DOHH2 (cell line): ENCODE measurements at regions not wholly inside any gene's neighbourhood (a gene's known extent, or its start where the extent isn't known, plus 50 kb on each side); places are given as distances from the start of the nearest gene placed in this dataset.

ENCODE experiments used
- H3F3A ChIP-seq: fragments of 200-600 bp; sonication (generic), shearing (Covaris generic); 2 replicates; pipeline ENCODE4 v1.6.0; 2016; ENCODE audit warnings: antibody characterized with exemption, mild to moderate bottlenecking; ENCODE audit not compliant: control insufficient read depth, insufficient read depth
- H3K27ac ChIP-seq: fragments of 200-600 bp; sonication (generic); 2 replicates; pipeline ENCODE4 v1.5.1; 2014; ENCODE audit warnings: low read depth, mild to moderate bottlenecking, low read length, moderate library complexity
- H3K27me3 ChIP-seq: fragments of 200-600 bp; sonication (generic); 2 replicates; pipeline ENCODE4 v1.6.1; 2014; ENCODE audit warnings: mild to moderate bottlenecking, low read length, mixed read lengths; ENCODE audit not compliant: control insufficient read depth
- H3K36me3 ChIP-seq: fragments of 200-600 bp; sonication (generic); 2 replicates; pipeline ENCODE4 v1.6.1; 2014; ENCODE audit warnings: mild to moderate bottlenecking, low read length, moderate library complexity, mixed read lengths; ENCODE audit not compliant: control insufficient read depth
- H3K4me1 ChIP-seq: fragments of 200-600 bp; sonication (generic); 2 replicates; pipeline ENCODE4 v1.6.1; 2014; ENCODE audit warnings: mild to moderate bottlenecking, low read length, mixed read lengths; ENCODE audit not compliant: control insufficient read depth
- H3K4me2 ChIP-seq: fragments of 200-600 bp; sonication (generic); 2 replicates; pipeline ENCODE4 v1.6.0; 2014; ENCODE audit warnings: mild to moderate bottlenecking, low read length, moderate library complexity
- H3K4me3 ChIP-seq: fragments of 200-600 bp; sonication (generic); 2 replicates; pipeline ENCODE4 v1.5.1; 2014; ENCODE audit warnings: mild to moderate bottlenecking, low read length, mixed read lengths
- H3K79me2 ChIP-seq: fragments of 200-600 bp; sonication (generic); 2 replicates; pipeline ENCODE4 v1.6.1; 2014; ENCODE audit warnings: mild to moderate bottlenecking, low read length, mixed read lengths; ENCODE audit not compliant: control insufficient read depth
- H3K9me2 ChIP-seq: fragments of 200-600 bp; sonication (generic); replicated peaks from 2 replicates; pipeline ENCODE4 v1.6.1; 2014; ENCODE audit warnings: mild to moderate bottlenecking, low read length, mixed read lengths; ENCODE audit not compliant: control insufficient read depth
- H3K9me3 ChIP-seq: fragments of 200-600 bp; sonication (generic); 2 replicates; pipeline ENCODE4 v1.6.1; 2014; ENCODE audit warnings: antibody characterized with exemption, low read length, mixed read lengths; ENCODE audit not compliant: control insufficient read depth, insufficient read depth
- H4K20me1 ChIP-seq: fragments of 200-600 bp; sonication (generic); 2 replicates; pipeline ENCODE4 v1.6.0; 2014; ENCODE audit warnings: low read depth, mild to moderate bottlenecking, antibody characterized with exemption, low read length, moderate library complexity; ENCODE audit not compliant: control insufficient read depth, insufficient read depth
- CTCF ChIP-seq: fragments of 200-600 bp; sonication (generic); IDR thresholded peaks from one replicate; pipeline ENCODE4 v1.5.1; 2014; ENCODE audit warnings: antibody characterized with exemption, mild to moderate bottlenecking, low read depth, low read length; ENCODE audit not compliant: poor library complexity, severe bottlenecking
- EZH2phosphoT487 ChIP-seq: fragments of 200-600 bp; sonication (generic); IDR thresholded peaks from 2 replicates; pipeline ENCODE4 v1.6.1; 2017; ENCODE audit warnings: borderline replicate concordance, mild to moderate bottlenecking, antibody characterized with exemption, low read length, moderate library complexity, mixed read lengths

- Histone ChIP-seq H3K27ac (no peak overlapping the region), H3K9me2 (no peaks in the 10 kb centered on the region), H3K9me3 (no peaks in the 10 kb centered on the region), H3K4me1 (no peaks in the 10 kb centered on the region), H4K20me1 (no peaks in the 10 kb centered on the region), H3K79me2 (no peaks in the 10 kb centered on the region), H3K4me2 (no peak overlapping the region), H3F3A (no peaks in the 10 kb centered on the region), H3K36me3 (no peaks in the 10 kb centered on the region), H3K27me3 (no peaks in the 10 kb centered on the region), H3K4me3 (no peak overlapping the region)
- TF ChIP-seq EZH2phosphoT487 (no peak), CTCF (no peak)
Observed at GRCh38 chr14:30034152-30034551, 106.5 kb upstream of the PRKD1 start.

- no peaks in the 10 kb centered on the region for H3K79me2 ChIP-seq
- no peaks in the 10 kb centered on the region for H3K36me3 ChIP-seq
- no peak overlapping the region for H3K4me2 ChIP-seq
- no peak for TF ChIP-seq EZH2phosphoT487
- TF ChIP-seq CTCF, result no peak
- H3F3A ChIP-seq, result no peaks in the 10 kb centered on the region
- no peaks in the 10 kb centered on the region for H3K27me3 ChIP-seq
- H3K27ac ChIP-seq, result no peak overlapping the region
- no peaks in the 10 kb centered on the region for H3K4me1 ChIP-seq
- no peak overlapping the region for H3K4me3 ChIP-seq
- H3K9me3 ChIP-seq, result no peaks in the 10 kb centered on the region
- H4K20me1 ChIP-seq, result no peaks in the 10 kb centered on the region
- no peaks in the 10 kb centered on the region for H3K9me2 ChIP-seq
Observed at GRCh38 chr14:30035361-30035760, 107.7 kb upstream of the PRKD1 start.

- Histone ChIP-seq H3K27ac (no peak overlapping the region), H3K9me2 (no peaks in the 10 kb centered on the region), H3K79me2 (no peaks in the 10 kb centered on the region), H3K4me1 (no peaks in the 10 kb centered on the region), H3K9me3 (no peaks in the 10 kb centered on the region), H3F3A (no peaks in the 10 kb centered on the region), H3K27me3 (no peaks in the 10 kb centered on the region), H3K36me3 (no peaks in the 10 kb centered on the region), H3K4me2 (no peak overlapping the region), H4K20me1 (no peaks in the 10 kb centered on the region), H3K4me3 (no peak overlapping the region)
- TF ChIP-seq CTCF (no peak), EZH2phosphoT487 (no peak)
Observed at GRCh38 chr14:30045720-30046119, 118.1 kb upstream of the PRKD1 start.

GRCh38 chr14:30053103-30053502 lies 125.5 kb upstream of the PRKD1 start:
- H3K4me1 ChIP-seq, result no peaks in the 10 kb centered on the region
- no peaks in the 10 kb centered on the region for H3K36me3 ChIP-seq
- H3K9me2 ChIP-seq, result no peaks in the 10 kb centered on the region
- H3K9me3 ChIP-seq, result no peaks in the 10 kb centered on the region
- no peaks in the 10 kb centered on the region for H3K27me3 ChIP-seq
- H3K27ac ChIP-seq, result no peak overlapping the region
- no peaks in the 10 kb centered on the region for H3F3A ChIP-seq
- no peaks in the 10 kb centered on the region for H4K20me1 ChIP-seq
- H3K79me2 ChIP-seq, result no peaks in the 10 kb centered on the region
- H3K4me2 ChIP-seq, result no peak overlapping the region
- no peak for TF ChIP-seq EZH2phosphoT487
- TF ChIP-seq CTCF, result no peak
- no peak overlapping the region for H3K4me3 ChIP-seq
